ENCODE measurements at regions not wholly inside any gene's neighbourhood (a gene's known extent, or its start where the extent isn't known, plus 50 kb on each side); places are given as distances from the start of the nearest gene placed in this dataset.

- H3K27ac ChIP-seq, result no peak overlapping the region
- DNase-seq (ENCODE audit: low read depth, low spot score), result no peak
Measured at GRCh38 chr2:6773007-6773693, 92.6 kb downstream of the CMPK2 start.

GRCh38 chr2:6773694-6774044, 92.0 kb downstream of the CMPK2 start:
- no peak for DNase-seq (ENCODE audit: low read depth, low spot score)
- H3K27ac ChIP-seq, result no peak overlapping the region

GRCh38 chr2:6776125-6776524, 89.6 kb downstream of the CMPK2 start:
- no peak for DNase-seq (ENCODE audit: low read depth, low spot score)
- no peak overlapping the region for H3K27ac ChIP-seq

- DNase-seq (ENCODE audit: low read depth, low spot score), result no peak
- H3K27ac ChIP-seq, result no peak overlapping the region
Measured at GRCh38 chr2:6777626-6778025, 88.1 kb downstream of the CMPK2 start.

- DNase-seq (ENCODE audit: low read depth, low spot score), result no peak
- no peak overlapping the region for H3K27ac ChIP-seq
Measured at GRCh38 chr2:6780765-6781274, 84.9 kb downstream of the CMPK2 start.

GRCh38 chr2:6782517-6783237, 83.0 kb downstream of the CMPK2 start:
- no peak overlapping the region for H3K27ac ChIP-seq
- DNase-seq (ENCODE audit: low read depth, low spot score), result no peak

GRCh38 chr2:6783238-6783614, 82.5 kb downstream of the CMPK2 start:
- no peak overlapping the region for H3K27ac ChIP-seq
- DNase-seq (ENCODE audit: low read depth, low spot score), result no peak

- no peak overlapping the region for H3K27ac ChIP-seq
- DNase-seq (ENCODE audit: low read depth, low spot score), result no peak
Measured at GRCh38 chr2:6784291-6784690, 81.4 kb downstream of the CMPK2 start.

GRCh38 chr2:6785493-6785892, 80.2 kb downstream of the CMPK2 start:
- no peak for DNase-seq (ENCODE audit: low read depth, low spot score)
- H3K27ac ChIP-seq, result no peak overlapping the region

GRCh38 chr2:6787376-6787775, 78.3 kb downstream of the CMPK2 start:
- DNase-seq (ENCODE audit: low read depth, low spot score), result no peak
- H3K27ac ChIP-seq, result no peak overlapping the region

GRCh38 chr2:6788614-6789013, 77.1 kb downstream of the CMPK2 start:
- DNase-seq (ENCODE audit: low read depth, low spot score), result no peak
- H3K27ac ChIP-seq, result no peak overlapping the region

GRCh38 chr2:6789559-6790138, 76.1 kb downstream of the CMPK2 start:
- DNase-seq (ENCODE audit: low read depth, low spot score), result no peak
- no peak overlapping the region for H3K27ac ChIP-seq

- no peak for DNase-seq (ENCODE audit: low read depth, low spot score)
Measured at GRCh38 chr2:6791682-6792081, 74.0 kb downstream of the CMPK2 start.

GRCh38 chr2:6792883-6793282, 72.8 kb downstream of the CMPK2 start:
- no peak for DNase-seq (ENCODE audit: low read depth, low spot score)
- H3K27ac ChIP-seq, result no peak overlapping the region

More at GRCh38 chr2:6791682-6792081, 74.0 kb downstream of the CMPK2 start:
- no peak overlapping the region for H3K27ac ChIP-seq

- H3K27ac ChIP-seq, result peak overlapping the region; percentile 20
- DNase-seq (ENCODE audit: low read depth, low spot score), result no peak
Measured at GRCh38 chr2:6793371-6793770, 72.3 kb downstream of the CMPK2 start.

GRCh38 chr2:6793913-6794312, 71.8 kb downstream of the CMPK2 start:
- DNase-seq (ENCODE audit: low read depth, low spot score), result no peak

GRCh38 chr2:6794448-6794847, 71.3 kb downstream of the CMPK2 start:
- no peak overlapping the region for H3K27ac ChIP-seq
- DNase-seq (ENCODE audit: low read depth, low spot score), result no peak

More at GRCh38 chr2:6793913-6794312, 71.8 kb downstream of the CMPK2 start:
- peak overlapping the region; percentile 20 for H3K27ac ChIP-seq
